ENCODE measurements at regions not wholly inside any gene's neighbourhood (a gene's known extent, or its start where the extent isn't known, plus 50 kb on each side); places are given as distances from the start of the nearest gene placed in this dataset.

DNA sequence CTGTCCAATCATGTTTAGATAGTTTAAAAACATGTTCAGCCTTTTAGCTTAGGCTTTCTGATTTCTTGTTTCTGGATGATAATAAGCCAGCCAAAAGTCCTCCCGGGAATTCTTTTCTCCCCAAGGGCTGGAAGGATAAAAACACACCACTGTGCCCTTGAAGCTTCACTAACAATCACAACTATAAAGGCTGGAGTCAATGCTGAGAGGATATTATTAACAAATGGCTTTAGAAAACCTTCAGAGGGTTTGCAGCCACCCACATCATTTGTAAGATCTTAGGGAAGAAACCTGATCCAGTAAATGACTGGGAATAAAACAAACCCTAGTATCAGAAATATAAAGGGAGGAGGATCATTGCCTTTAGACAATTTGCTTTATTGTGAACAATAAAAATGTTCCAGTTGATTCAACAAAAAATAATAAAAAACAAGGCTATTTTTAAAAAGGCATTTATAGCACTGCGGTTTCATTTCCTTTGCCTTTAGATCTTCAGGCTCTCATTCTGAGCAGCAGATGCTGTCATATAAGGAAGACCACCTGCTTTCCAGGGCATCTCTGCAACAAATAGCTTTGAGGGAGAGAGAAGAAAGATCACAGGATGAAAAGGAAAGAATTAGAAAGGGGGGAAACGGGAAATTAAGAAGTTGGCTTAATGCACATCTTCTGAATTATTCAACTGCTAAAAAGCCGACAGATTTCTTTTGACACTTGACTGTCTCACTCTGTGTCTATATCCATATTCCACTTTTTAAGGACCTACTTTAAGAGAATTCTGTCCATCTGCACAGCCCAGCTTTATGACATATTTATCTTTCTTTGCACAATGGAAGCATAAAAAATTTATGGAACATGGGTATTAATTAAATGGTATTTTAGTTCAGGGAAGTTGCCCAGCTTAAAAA lies 277.2 kb upstream of the SLC24A2 start:
- no peaks in the 10 kb centered on the region for H3K79me1 ChIP-seq (ENCODE audit: low read length)
- DNase-seq = no peak
- no peak overlapping the region for H3K23ac ChIP-seq (ENCODE audit: low read length)
- no peak overlapping the region for H2BK15ac ChIP-seq (replicated peaks; ENCODE audit: low read depth)
- H3K9ac ChIP-seq (ENCODE audit: low read length) = no peak overlapping the region
- H3K4ac ChIP-seq (ENCODE audit: low read depth, low read length) = no peak overlapping the region
- no peak overlapping the region for H3K4me3 ChIP-seq (ENCODE audit: low read length)
- no peak overlapping the region for H3K56ac ChIP-seq (ENCODE audit: low read length)
- no peaks in the 10 kb centered on the region for H3K79me2 ChIP-seq (ENCODE audit: control insufficient read depth, insufficient read depth, low read length)
- H2BK5ac ChIP-seq (ENCODE audit: low read length) = no peak overlapping the region
- no peak overlapping the region for H4K8ac ChIP-seq (ENCODE audit: low read depth, low read length)
- no peak overlapping the region for H3K27ac ChIP-seq (ENCODE audit: low read depth, low read length)
- H3K4me1 ChIP-seq (ENCODE audit: control insufficient read depth, low read depth, low read length) = no peaks in the 10 kb centered on the region
- no peak overlapping the region for H2AK5ac ChIP-seq (ENCODE audit: low read length)
- WGBS (ENCODE audit: extremely low coverage, insufficient coverage, low lambda C conversion rate) = no CpG with 5 or more reads among the region's 4 CpGs
- no peaks in the 10 kb centered on the region for H3K36me3 ChIP-seq (ENCODE audit: control insufficient read depth, insufficient read depth, low read length)
- no peak overlapping the region for H3K18ac ChIP-seq (ENCODE audit: low read length)
- H3K27me3 ChIP-seq (ENCODE audit: insufficient read depth, low read length, poor library complexity) = no peaks in the 10 kb centered on the region
- no peak overlapping the region for H4K5ac ChIP-seq (ENCODE audit: low read length)
- H3K4me2 ChIP-seq (ENCODE audit: low read length) = no peak overlapping the region
- no peak overlapping the region for H2BK120ac ChIP-seq (ENCODE audit: low read depth, low read length)

GRCh38 chr9:20065046-20065445 lies 276.2 kb upstream of the SLC24A2 start:
- no peaks in the 10 kb centered on the region for H3K4me1 ChIP-seq (ENCODE audit: control insufficient read depth, low read depth, low read length)
- no peak overlapping the region for H4K8ac ChIP-seq (ENCODE audit: low read depth, low read length)
- H3K79me1 ChIP-seq (ENCODE audit: low read length) = no peaks in the 10 kb centered on the region
- H3K36me3 ChIP-seq (ENCODE audit: control insufficient read depth, insufficient read depth, low read length) = no peaks in the 10 kb centered on the region
- no peak overlapping the region for H3K4me3 ChIP-seq (ENCODE audit: low read length)
- no peak overlapping the region for H2BK15ac ChIP-seq (replicated peaks; ENCODE audit: low read depth)
- no peak overlapping the region for H3K23ac ChIP-seq (ENCODE audit: low read length)
- no peak overlapping the region for H3K56ac ChIP-seq (ENCODE audit: low read length)
- H2AK5ac ChIP-seq (ENCODE audit: low read length) = no peak overlapping the region
- H3K4me2 ChIP-seq (ENCODE audit: low read length) = no peak overlapping the region
- H3K27ac ChIP-seq (ENCODE audit: low read depth, low read length) = no peak overlapping the region
- H3K79me2 ChIP-seq (ENCODE audit: control insufficient read depth, insufficient read depth, low read length) = no peaks in the 10 kb centered on the region
- H2BK5ac ChIP-seq (ENCODE audit: low read length) = no peak overlapping the region
- no peak overlapping the region for H3K9ac ChIP-seq (ENCODE audit: low read length)
- no peak overlapping the region for H3K18ac ChIP-seq (ENCODE audit: low read length)
- no CpG with 5 or more reads among the region's 4 CpGs for WGBS (ENCODE audit: extremely low coverage, insufficient coverage, low lambda C conversion rate)
- H3K27me3 ChIP-seq (ENCODE audit: insufficient read depth, low read length, poor library complexity) = no peaks in the 10 kb centered on the region
- H2BK120ac ChIP-seq (ENCODE audit: low read depth, low read length) = no peak overlapping the region
- H3K4ac ChIP-seq (ENCODE audit: low read depth, low read length) = no peak overlapping the region
- no peak overlapping the region for H4K5ac ChIP-seq (ENCODE audit: low read length)
- DNase-seq = no peak

GRCh38 chr9:20054734-20055133 lies 265.9 kb upstream of the SLC24A2 start:
- no peak overlapping the region for H3K9ac ChIP-seq (ENCODE audit: low read length)
- no peak overlapping the region for H2AK5ac ChIP-seq (ENCODE audit: low read length)
- no peaks in the 10 kb centered on the region for H3K4me1 ChIP-seq (ENCODE audit: control insufficient read depth, low read depth, low read length)
- DNase-seq = no peak
- no peaks in the 10 kb centered on the region for H3K79me2 ChIP-seq (ENCODE audit: control insufficient read depth, insufficient read depth, low read length)
- no peak overlapping the region for H3K18ac ChIP-seq (ENCODE audit: low read length)
- H3K36me3 ChIP-seq (ENCODE audit: control insufficient read depth, insufficient read depth, low read length) = no peaks in the 10 kb centered on the region
- H3K4ac ChIP-seq (ENCODE audit: low read depth, low read length) = no peak overlapping the region
- H3K56ac ChIP-seq (ENCODE audit: low read length) = no peak overlapping the region
- no peak overlapping the region for H3K4me2 ChIP-seq (ENCODE audit: low read length)
- no peak overlapping the region for H3K27ac ChIP-seq (ENCODE audit: low read depth, low read length)
- no peak overlapping the region for H3K4me3 ChIP-seq (ENCODE audit: low read length)
- no peaks in the 10 kb centered on the region for H3K27me3 ChIP-seq (ENCODE audit: insufficient read depth, low read length, poor library complexity)
- no peak overlapping the region for H4K8ac ChIP-seq (ENCODE audit: low read depth, low read length)
- H3K79me1 ChIP-seq (ENCODE audit: low read length) = no peaks in the 10 kb centered on the region
- no peak overlapping the region for H2BK15ac ChIP-seq (replicated peaks; ENCODE audit: low read depth)
- no peak overlapping the region for H4K5ac ChIP-seq (ENCODE audit: low read length)
- no CpG with 5 or more reads among the region's 1 CpG for WGBS (ENCODE audit: extremely low coverage, insufficient coverage, low lambda C conversion rate)
- H3K23ac ChIP-seq (ENCODE audit: low read length) = no peak overlapping the region
- H2BK120ac ChIP-seq (ENCODE audit: low read depth, low read length) = no peak overlapping the region
- no peak overlapping the region for H2BK5ac ChIP-seq (ENCODE audit: low read length)

DNA sequence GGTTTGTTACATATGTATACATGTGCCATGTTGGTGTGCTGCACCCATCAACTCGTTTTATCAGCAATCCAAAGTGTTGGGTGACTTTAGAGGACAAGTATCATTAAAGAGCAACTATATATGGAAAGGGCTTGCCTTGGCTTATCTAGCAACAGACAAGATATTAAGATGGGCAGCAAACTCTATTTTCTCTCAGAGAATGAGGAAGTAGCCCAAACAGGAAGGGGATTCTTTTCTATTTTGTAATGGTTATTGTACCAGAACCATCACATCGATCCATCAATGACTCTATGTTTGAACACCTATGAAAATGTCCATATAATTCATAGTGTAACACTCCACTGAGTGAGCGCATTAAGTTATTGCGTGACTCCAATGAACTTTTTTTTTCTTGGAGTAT lies 260.1 kb upstream of the SLC24A2 start:
- Histone ChIP-seq H3K23ac (ENCODE audit: low read length) (no peak overlapping the region), H3K4me1 (ENCODE audit: control insufficient read depth, low read depth, low read length) (no peaks in the 10 kb centered on the region), H3K79me1 (ENCODE audit: low read length) (no peaks in the 10 kb centered on the region), H3K27ac (ENCODE audit: low read depth, low read length) (no peak overlapping the region), H4K8ac (ENCODE audit: low read depth, low read length) (no peak overlapping the region), H3K4ac (ENCODE audit: low read depth, low read length) (no peak overlapping the region), H2BK120ac (ENCODE audit: low read depth, low read length) (no peak overlapping the region), H2BK5ac (ENCODE audit: low read length) (no peak overlapping the region), H3K79me2 (ENCODE audit: control insufficient read depth, insufficient read depth, low read length) (no peaks in the 10 kb centered on the region), H4K5ac (ENCODE audit: low read length) (no peak overlapping the region), H3K36me3 (ENCODE audit: control insufficient read depth, insufficient read depth, low read length) (no peaks in the 10 kb centered on the region), H2BK15ac (replicated peaks; ENCODE audit: low read depth) (no peak overlapping the region), H3K27me3 (ENCODE audit: insufficient read depth, low read length, poor library complexity) (no peaks in the 10 kb centered on the region), H3K4me3 (ENCODE audit: low read length) (no peak overlapping the region), H2AK5ac (ENCODE audit: low read length) (no peak overlapping the region), H3K18ac (ENCODE audit: low read length) (no peak overlapping the region), H3K9ac (ENCODE audit: low read length) (no peak overlapping the region), H3K56ac (ENCODE audit: low read length) (no peak overlapping the region), H3K4me2 (ENCODE audit: low read length) (no peak overlapping the region)
- DNase-seq = no peak
- WGBS (ENCODE audit: extremely low coverage, insufficient coverage, low lambda C conversion rate) = no CpG with 5 or more reads among the region's 4 CpGs

GRCh38 chr9:20048437-20048836 lies 259.6 kb upstream of the SLC24A2 start:
- no peak overlapping the region for H3K4me3 ChIP-seq (ENCODE audit: low read length)
- no CpG with 5 or more reads among the region's 2 CpGs for WGBS (ENCODE audit: extremely low coverage, insufficient coverage, low lambda C conversion rate)
- no peaks in the 10 kb centered on the region for H3K79me1 ChIP-seq (ENCODE audit: low read length)

GRCh38 chr9:20044686-20045085 lies 255.8 kb upstream of the SLC24A2 start:
- no peak overlapping the region for H2BK5ac ChIP-seq (ENCODE audit: low read length)
- H3K4ac ChIP-seq (ENCODE audit: low read depth, low read length) = no peak overlapping the region
- no peak overlapping the region for H4K5ac ChIP-seq (ENCODE audit: low read length)
- H3K27me3 ChIP-seq (ENCODE audit: insufficient read depth, low read length, poor library complexity) = no peaks in the 10 kb centered on the region
- DNase-seq = no peak
- H3K9ac ChIP-seq (ENCODE audit: low read length) = no peak overlapping the region
- no peak overlapping the region for H3K18ac ChIP-seq (ENCODE audit: low read length)
- H2BK120ac ChIP-seq (ENCODE audit: low read depth, low read length) = no peak overlapping the region
- H2AK5ac ChIP-seq (ENCODE audit: low read length) = no peak overlapping the region
- H3K23ac ChIP-seq (ENCODE audit: low read length) = no peak overlapping the region
- H3K79me1 ChIP-seq (ENCODE audit: low read length) = no peaks in the 10 kb centered on the region
- no peak overlapping the region for H4K8ac ChIP-seq (ENCODE audit: low read depth, low read length)
- no peaks in the 10 kb centered on the region for H3K36me3 ChIP-seq (ENCODE audit: control insufficient read depth, insufficient read depth, low read length)
- no peaks in the 10 kb centered on the region for H3K79me2 ChIP-seq (ENCODE audit: control insufficient read depth, insufficient read depth, low read length)
- H3K4me3 ChIP-seq (ENCODE audit: low read length) = no peak overlapping the region
- no peak overlapping the region for H3K56ac ChIP-seq (ENCODE audit: low read length)
- no peak overlapping the region for H3K4me2 ChIP-seq (ENCODE audit: low read length)
- no peak overlapping the region for H2BK15ac ChIP-seq (replicated peaks; ENCODE audit: low read depth)
- peaks cover 3% of the 10 kb centered on the region for H3K4me1 ChIP-seq (ENCODE audit: control insufficient read depth, low read depth, low read length)
- no peak overlapping the region for H3K27ac ChIP-seq (ENCODE audit: low read depth, low read length)

More at GRCh38 chr9:20048437-20048836, 259.6 kb upstream of the SLC24A2 start:
- Histone ChIP-seq H4K5ac (ENCODE audit: low read length) (no peak overlapping the region), H2BK5ac (ENCODE audit: low read length) (no peak overlapping the region), H2AK5ac (ENCODE audit: low read length) (no peak overlapping the region), H3K18ac (ENCODE audit: low read length) (no peak overlapping the region), H3K56ac (ENCODE audit: low read length) (no peak overlapping the region), H3K23ac (ENCODE audit: low read length) (no peak overlapping the region), H3K9ac (ENCODE audit: low read length) (no peak overlapping the region), H3K4me2 (ENCODE audit: low read length) (no peak overlapping the region), H3K36me3 (ENCODE audit: control insufficient read depth, insufficient read depth, low read length) (no peaks in the 10 kb centered on the region), H2BK15ac (replicated peaks; ENCODE audit: low read depth) (no peak overlapping the region), H3K4ac (ENCODE audit: low read depth, low read length) (no peak overlapping the region), H3K79me2 (ENCODE audit: control insufficient read depth, insufficient read depth, low read length) (no peaks in the 10 kb centered on the region), H3K27me3 (ENCODE audit: insufficient read depth, low read length, poor library complexity) (no peaks in the 10 kb centered on the region), H2BK120ac (ENCODE audit: low read depth, low read length) (no peak overlapping the region), H3K27ac (ENCODE audit: low read depth, low read length) (no peak overlapping the region), H4K8ac (ENCODE audit: low read depth, low read length) (no peak overlapping the region), H3K4me1 (ENCODE audit: control insufficient read depth, low read depth, low read length) (no peaks in the 10 kb centered on the region)
- no peak for DNase-seq

Measured in mesendoderm (in vitro differentiated cells).